GM12875 (cell line): ENCODE measurements at regions not wholly inside any gene's neighbourhood (a gene's known extent, or its start where the extent isn't known, plus 50 kb on each side); places are given as distances from the start of the nearest gene placed in this dataset.

Experiments
- H3K4me3 ChIP-seq: one replicate; pipeline ENCODE4 v1.5.1; 2011; ENCODE audit warnings: low read depth, low read length, control low read depth
- CTCF ChIP-seq: IDR thresholded peaks from 2 replicates; pipeline ENCODE4 v1.5.1; 2011; ENCODE audit warnings: low read depth, mild to moderate bottlenecking, control low read depth, inconsistent platforms, low read length, moderate library complexity, borderline replicate concordance; ENCODE audit not compliant: insufficient read depth

GRCh38 chr19:33906578-33907335, 110.1 kb downstream of the KCTD15 start:
- H3K4me3 ChIP-seq, result no peak overlapping the region
- TF ChIP-seq CTCF, result no peak

GRCh38 chr19:33910922-33911321, 114.3 kb downstream of the KCTD15 start:
- no peak for TF ChIP-seq CTCF

GRCh38 chr19:33914599-33914998, 117.9 kb downstream of the KCTD15 start:
- TF ChIP-seq CTCF, result no peak

More at GRCh38 chr19:33910922-33911321, 114.3 kb downstream of the KCTD15 start:
- H3K4me3 ChIP-seq, result no peak overlapping the region

GRCh38 chr19:33916792-33917191, 120.1 kb downstream of the KCTD15 start:
- TF ChIP-seq CTCF, result no peak
- H3K4me3 ChIP-seq, result no peak overlapping the region

More at GRCh38 chr19:33914599-33914998, 117.9 kb downstream of the KCTD15 start:
- no peak overlapping the region for H3K4me3 ChIP-seq

- H3K4me3 ChIP-seq, result no peak overlapping the region
- no peak for TF ChIP-seq CTCF
These were observed 122.6 kb downstream of the KCTD15 start for GRCh38 chr19:33919291-33919690.

GRCh38 chr19:33921165-33921564, 124.5 kb downstream of the KCTD15 start:
- no peak for TF ChIP-seq CTCF
- no peak overlapping the region for H3K4me3 ChIP-seq

GRCh38 chr19:33926306-33926705, 129.6 kb downstream of the KCTD15 start:
- H3K4me3 ChIP-seq, result no peak overlapping the region
- TF ChIP-seq CTCF, result no peak
